Ishikawa (cell line): ENCODE measurements at regions not wholly inside any gene's neighbourhood (a gene's known extent, or its start where the extent isn't known, plus 50 kb on each side); places are given as distances from the start of the nearest gene placed in this dataset.

ENCODE experiments used
- CEBPB ChIP-seq: IDR thresholded peaks from 2 replicates; pipeline ENCODE4 v1.6.1; 2012
- CREB1 ChIP-seq: IDR thresholded peaks from 2 replicates; pipeline ENCODE4 v1.6.1; 2012; ENCODE audit warnings: low read depth
- EGR1 ChIP-seq: IDR thresholded peaks from 2 replicates; pipeline ENCODE4 v1.6.1; 2012
- EP300 ChIP-seq: IDR thresholded peaks from 2 replicates; pipeline ENCODE4 v1.6.1; 2012; ENCODE audit warnings: borderline replicate concordance
- FOXM1 ChIP-seq: IDR thresholded peaks from 2 replicates; pipeline ENCODE4 v1.6.1; 2012; ENCODE audit warnings: low read depth, borderline replicate concordance
- NFIC ChIP-seq: IDR thresholded peaks from 2 replicates; pipeline ENCODE4 v1.6.1; 2012
- RAD21 ChIP-seq: IDR thresholded peaks from 2 replicates; pipeline ENCODE4 v1.6.1; 2012; ENCODE audit warnings: low read depth
- TAF1 ChIP-seq: IDR thresholded peaks from 2 replicates; pipeline ENCODE4 v1.6.1; 2012; ENCODE audit warnings: low read depth, mild to moderate bottlenecking
- TCF12 ChIP-seq: IDR thresholded peaks from 2 replicates; pipeline ENCODE4 v1.6.1; 2012; ENCODE audit warnings: low read depth
- TEAD4 ChIP-seq: IDR thresholded peaks from 2 replicates; pipeline ENCODE4 v1.6.1; 2012
- YY1 ChIP-seq: IDR thresholded peaks from 2 replicates; pipeline ENCODE4 v1.6.1; 2012; ENCODE audit warnings: low read depth
- ZBTB7A ChIP-seq: IDR thresholded peaks from 2 replicates; pipeline ENCODE4 v1.6.1; 2012; ENCODE audit warnings: low read depth
- TF ChIP-seq, protein P1 (sequence below): IDR thresholded peaks from 2 replicates; pipeline ENCODE4 v1.6.1; 2012; ENCODE audit warnings: low read depth, mild to moderate bottlenecking
- TF ChIP-seq, protein P2 (sequence below): IDR thresholded peaks from 2 replicates; pipeline ENCODE4 v1.6.1; 2012
- TF ChIP-seq, protein P3 (sequence below): IDR thresholded peaks from 2 replicates; pipeline ENCODE4 v1.6.1; 2012

DNA sequence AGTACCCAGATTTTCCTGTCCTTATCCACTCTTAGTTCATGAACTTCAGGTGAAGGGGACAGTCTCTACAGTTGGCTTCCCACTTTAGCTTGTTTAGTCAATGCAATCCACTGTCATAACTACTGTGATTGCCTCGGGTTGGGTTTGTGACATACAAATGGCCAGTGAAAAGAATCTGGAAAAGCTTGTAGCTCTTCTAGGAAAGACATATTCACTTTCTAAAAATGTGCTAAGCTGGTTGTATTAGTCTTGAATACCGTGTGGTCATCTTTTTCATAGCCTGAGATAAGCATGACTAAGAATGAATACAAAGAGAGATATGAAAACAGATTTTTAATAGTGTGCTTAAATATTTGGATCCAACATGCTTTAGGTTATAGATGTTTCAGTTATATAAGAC is 1443.5 kb upstream of the IGFBP7 start:
- TF ChIP-seq CREB1: no peak
- no peak for TF ChIP-seq FOXM1
- no peak for TF ChIP-seq CEBPB
- TF ChIP-seq YY1: no peak

DNA sequence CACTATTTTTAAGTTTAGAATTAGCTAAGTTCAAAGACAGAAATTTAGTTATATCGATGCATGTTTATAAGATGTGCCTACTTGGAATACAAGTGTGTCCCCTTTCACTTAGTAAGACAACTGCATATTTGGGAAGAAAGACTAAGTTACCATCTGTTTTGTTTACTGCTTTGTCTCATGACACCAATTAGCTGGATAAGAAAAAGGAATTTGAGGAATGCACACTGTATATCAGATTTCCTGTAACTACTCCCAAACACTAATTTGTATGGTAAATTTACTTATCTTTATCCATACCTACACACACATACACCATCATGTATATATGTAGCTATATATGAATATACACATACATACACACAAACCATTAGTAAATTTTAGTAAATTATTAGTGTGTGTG is 1442.8 kb upstream of the IGFBP7 start:
- TF ChIP-seq, protein P1, sequence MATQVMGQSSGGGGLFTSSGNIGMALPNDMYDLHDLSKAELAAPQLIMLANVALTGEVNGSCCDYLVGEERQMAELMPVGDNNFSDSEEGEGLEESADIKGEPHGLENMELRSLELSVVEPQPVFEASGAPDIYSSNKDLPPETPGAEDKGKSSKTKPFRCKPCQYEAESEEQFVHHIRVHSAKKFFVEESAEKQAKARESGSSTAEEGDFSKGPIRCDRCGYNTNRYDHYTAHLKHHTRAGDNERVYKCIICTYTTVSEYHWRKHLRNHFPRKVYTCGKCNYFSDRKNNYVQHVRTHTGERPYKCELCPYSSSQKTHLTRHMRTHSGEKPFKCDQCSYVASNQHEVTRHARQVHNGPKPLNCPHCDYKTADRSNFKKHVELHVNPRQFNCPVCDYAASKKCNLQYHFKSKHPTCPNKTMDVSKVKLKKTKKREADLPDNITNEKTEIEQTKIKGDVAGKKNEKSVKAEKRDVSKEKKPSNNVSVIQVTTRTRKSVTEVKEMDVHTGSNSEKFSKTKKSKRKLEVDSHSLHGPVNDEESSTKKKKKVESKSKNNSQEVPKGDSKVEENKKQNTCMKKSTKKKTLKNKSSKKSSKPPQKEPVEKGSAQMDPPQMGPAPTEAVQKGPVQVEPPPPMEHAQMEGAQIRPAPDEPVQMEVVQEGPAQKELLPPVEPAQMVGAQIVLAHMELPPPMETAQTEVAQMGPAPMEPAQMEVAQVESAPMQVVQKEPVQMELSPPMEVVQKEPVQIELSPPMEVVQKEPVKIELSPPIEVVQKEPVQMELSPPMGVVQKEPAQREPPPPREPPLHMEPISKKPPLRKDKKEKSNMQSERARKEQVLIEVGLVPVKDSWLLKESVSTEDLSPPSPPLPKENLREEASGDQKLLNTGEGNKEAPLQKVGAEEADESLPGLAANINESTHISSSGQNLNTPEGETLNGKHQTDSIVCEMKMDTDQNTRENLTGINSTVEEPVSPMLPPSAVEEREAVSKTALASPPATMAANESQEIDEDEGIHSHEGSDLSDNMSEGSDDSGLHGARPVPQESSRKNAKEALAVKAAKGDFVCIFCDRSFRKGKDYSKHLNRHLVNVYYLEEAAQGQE: no peak
- TF ChIP-seq FOXM1 (no peak), CREB1 (no peak), CEBPB (no peak), TCF12 (no peak), EGR1 (no peak), TAF1 (no peak), NFIC (no peak), RAD21 (no peak), EP300 (no peak), TEAD4 (no peak), YY1 (no peak), ZBTB7A (no peak)
- TF ChIP-seq, protein P2, sequence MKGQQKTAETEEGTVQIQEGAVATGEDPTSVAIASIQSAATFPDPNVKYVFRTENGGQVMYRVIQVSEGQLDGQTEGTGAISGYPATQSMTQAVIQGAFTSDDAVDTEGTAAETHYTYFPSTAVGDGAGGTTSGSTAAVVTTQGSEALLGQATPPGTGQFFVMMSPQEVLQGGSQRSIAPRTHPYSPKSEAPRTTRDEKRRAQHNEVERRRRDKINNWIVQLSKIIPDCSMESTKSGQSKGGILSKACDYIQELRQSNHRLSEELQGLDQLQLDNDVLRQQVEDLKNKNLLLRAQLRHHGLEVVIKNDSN: no peak
- TF ChIP-seq, protein P3, sequence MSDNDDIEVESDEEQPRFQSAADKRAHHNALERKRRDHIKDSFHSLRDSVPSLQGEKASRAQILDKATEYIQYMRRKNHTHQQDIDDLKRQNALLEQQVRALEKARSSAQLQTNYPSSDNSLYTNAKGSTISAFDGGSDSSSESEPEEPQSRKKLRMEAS: no peak

DNA sequence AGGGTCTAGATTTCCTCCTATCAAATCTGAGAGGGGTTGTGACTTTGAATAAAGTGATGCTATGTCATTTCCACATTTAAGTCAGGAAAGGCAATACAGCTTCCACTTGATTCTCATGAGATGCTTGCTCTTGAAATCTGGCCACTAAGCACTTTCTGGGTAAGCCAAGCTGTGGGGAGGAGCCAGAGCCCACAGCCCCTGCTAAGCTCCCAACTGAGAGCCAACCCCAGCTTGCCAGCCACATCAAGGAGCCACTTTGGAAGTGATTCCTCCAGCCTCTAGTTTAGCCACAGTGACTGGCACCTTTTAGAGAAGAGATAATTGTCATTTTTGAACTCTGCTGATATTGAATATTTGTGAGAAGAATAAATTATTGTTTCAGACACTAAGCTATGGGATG is 1441.5 kb upstream of the IGFBP7 start:
- TF ChIP-seq RAD21: no peak
- no peak for TF ChIP-seq FOXM1
- no peak for TF ChIP-seq YY1
- no peak for TF ChIP-seq NFIC
- TF ChIP-seq CEBPB: no peak
- TF ChIP-seq EP300: no peak

DNA sequence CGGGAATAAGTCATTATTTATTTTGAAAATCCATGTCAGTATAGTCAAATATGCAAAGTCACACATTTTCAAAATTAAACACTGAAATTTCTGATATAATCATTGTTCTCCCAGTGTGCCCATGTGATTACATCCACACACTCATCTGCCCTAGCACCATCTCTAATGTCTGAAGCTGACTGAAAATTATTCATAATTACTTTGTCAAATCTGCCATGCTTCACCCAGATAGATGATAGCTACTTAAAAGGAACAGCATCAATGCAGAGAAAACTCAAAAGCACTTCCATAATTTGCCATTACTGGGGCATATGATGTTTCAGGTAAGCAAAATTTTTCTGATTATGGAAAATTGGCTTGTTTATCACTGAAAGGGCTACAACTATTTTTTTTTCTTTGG is 1433.3 kb upstream of the IGFBP7 start:
- TF ChIP-seq FOXM1 (no peak), ZBTB7A (no peak), YY1 (no peak), EGR1 (no peak)

DNA sequence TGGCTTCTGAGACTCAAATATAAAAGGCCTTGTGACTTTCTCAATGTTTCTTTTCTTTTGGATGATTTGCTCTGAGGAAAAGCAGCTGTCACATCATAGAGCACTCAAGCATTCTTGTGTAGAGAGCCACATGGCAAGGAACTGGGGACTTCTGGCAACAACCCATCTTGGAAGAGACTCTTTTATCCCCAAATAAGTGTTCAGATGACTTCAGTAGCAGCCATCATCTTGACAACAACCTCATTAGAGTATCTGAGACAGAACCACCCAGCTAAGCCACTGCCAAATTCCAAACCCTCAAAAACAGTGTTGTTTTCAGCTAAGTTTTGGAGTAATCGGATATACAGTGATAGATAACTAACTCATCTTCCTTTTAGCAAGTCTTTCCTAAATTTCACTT is 1431.7 kb upstream of the IGFBP7 start:
- no peak for TF ChIP-seq FOXM1
- TF ChIP-seq RAD21: no peak

DNA sequence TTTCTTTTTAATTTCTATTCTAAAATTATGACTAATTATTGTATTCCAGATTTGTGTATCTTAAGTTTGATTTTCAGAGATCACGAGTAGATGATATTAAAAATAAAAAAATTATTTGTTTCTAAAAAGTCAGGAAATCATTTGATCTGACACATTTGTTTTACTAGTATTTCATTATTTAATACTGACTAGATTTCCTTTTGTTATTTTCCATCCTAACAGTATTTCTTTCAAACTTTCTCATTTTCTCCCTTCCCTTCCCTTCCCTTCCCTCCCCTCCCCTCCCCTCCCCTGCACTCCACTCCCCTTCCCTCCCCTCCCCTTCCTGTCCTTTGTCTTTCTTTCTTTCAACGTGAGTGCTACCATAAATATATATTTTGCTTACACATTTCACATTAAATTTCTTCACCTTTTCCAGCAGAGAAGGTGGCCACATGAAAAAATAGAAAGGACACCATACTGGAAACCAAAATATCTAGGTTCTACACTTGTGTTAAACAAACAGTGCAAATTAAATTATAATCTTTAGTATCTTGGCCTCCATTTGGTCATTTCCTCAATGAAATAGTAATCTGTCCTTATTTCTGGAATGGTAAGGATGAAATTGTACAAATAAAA is 1412.7 kb upstream of the IGFBP7 start:
- no peak for TF ChIP-seq TCF12
- no peak for TF ChIP-seq CREB1
- TF ChIP-seq NFIC: no peak
- TF ChIP-seq, protein P1: no peak

DNA sequence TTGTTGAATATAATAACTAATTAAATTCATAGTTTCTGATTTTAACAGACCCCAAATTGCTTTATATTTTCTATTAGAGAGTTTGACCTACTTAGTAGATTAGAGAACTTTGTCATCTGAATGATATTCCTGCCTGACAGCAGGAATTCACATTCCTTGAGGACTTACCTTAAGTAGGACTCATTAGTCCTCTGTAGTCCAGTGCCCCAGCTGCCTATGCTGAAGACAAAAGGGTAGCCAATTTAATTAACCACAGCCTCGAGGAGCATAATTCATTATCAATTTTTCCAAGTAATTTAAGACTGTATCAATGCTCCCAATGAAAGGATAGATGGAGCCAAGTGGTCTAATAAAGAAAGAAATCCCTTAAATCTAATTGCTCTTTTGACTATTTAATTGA is 1405.0 kb upstream of the IGFBP7 start:
- no peak for TF ChIP-seq ZBTB7A
- TF ChIP-seq, protein P3: no peak
- no peak for TF ChIP-seq TCF12
- TF ChIP-seq YY1: no peak
- no peak for TF ChIP-seq TEAD4
- no peak for TF ChIP-seq CEBPB
- no peak for TF ChIP-seq RAD21
- no peak for TF ChIP-seq EGR1
- no peak for TF ChIP-seq FOXM1
- TF ChIP-seq NFIC: no peak
- no peak for TF ChIP-seq CREB1
- TF ChIP-seq EP300: no peak
